ENCODE measurements at regions not wholly inside any gene's neighbourhood (a gene's known extent, or its start where the extent isn't known, plus 50 kb on each side); places are given as distances from the start of the nearest gene placed in this dataset.
A peak's percentile ranks its signal among the peaks of the same experiment; 100 is the strongest.

DNA sequence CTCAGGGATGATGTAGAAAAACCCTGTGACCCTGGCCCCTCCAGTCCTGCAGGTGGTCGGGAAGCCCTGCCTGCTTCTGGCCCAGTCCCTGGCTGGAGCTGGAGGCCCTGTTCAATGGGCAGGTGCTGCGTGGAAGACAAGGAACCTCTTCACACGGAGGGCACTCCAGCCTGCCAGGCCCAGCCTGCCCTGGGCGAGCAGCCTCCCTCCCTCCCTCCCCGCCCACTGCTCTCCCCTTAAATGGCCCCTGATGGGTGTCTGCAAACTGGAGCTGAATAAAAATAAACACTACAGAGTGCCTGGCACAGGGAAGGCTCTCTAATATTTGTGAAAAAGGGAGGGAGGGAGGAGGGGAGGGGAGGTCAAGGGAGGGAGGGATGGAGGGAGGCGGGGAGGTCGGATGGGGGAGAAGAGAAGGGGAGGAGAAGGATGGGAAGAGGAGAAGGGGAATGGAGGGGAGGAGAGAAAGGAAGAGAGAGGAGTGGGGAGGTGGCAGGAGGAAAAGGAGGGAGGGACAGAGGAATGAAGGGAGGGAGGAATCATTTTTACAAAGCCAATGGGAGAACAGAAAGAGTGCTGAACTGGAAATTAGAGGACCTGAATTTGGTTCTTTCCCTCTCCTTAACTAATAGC lies 222.8 kb upstream of the TNRC6C start:
- TF ChIP-seq, protein P1, sequence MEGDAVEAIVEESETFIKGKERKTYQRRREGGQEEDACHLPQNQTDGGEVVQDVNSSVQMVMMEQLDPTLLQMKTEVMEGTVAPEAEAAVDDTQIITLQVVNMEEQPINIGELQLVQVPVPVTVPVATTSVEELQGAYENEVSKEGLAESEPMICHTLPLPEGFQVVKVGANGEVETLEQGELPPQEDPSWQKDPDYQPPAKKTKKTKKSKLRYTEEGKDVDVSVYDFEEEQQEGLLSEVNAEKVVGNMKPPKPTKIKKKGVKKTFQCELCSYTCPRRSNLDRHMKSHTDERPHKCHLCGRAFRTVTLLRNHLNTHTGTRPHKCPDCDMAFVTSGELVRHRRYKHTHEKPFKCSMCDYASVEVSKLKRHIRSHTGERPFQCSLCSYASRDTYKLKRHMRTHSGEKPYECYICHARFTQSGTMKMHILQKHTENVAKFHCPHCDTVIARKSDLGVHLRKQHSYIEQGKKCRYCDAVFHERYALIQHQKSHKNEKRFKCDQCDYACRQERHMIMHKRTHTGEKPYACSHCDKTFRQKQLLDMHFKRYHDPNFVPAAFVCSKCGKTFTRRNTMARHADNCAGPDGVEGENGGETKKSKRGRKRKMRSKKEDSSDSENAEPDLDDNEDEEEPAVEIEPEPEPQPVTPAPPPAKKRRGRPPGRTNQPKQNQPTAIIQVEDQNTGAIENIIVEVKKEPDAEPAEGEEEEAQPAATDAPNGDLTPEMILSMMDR (IDR thresholded peaks at IDR 0.05; ENCODE audit: extremely low read depth, low read depth, low read length), result no peak
- no peaks in the 10 kb centered on the region for H4K20me1 ChIP-seq (ENCODE audit: insufficient read depth, low read length)
- peak overlapping the region; percentile 32 for H3K4me2 ChIP-seq (ENCODE audit: insufficient read depth, low read length)
- H3K36me3 ChIP-seq (ENCODE audit: insufficient read depth, low read length), result no peaks in the 10 kb centered on the region
- H3K4me1 ChIP-seq (ENCODE audit: insufficient read depth, low read length), result no peaks in the 10 kb centered on the region
- no peaks in the 10 kb centered on the region for H3K79me2 ChIP-seq (ENCODE audit: insufficient read depth, low read length)
- H3K27me3 ChIP-seq (ENCODE audit: insufficient read depth, low read length), result peaks cover 45% of the 10 kb centered on the region
- peaks cover 5% of the 10 kb centered on the region for H3K9me3 ChIP-seq (ENCODE audit: low read depth, low read length)
- DNase-seq (ENCODE audit: insufficient read length, low spot score, missing footprints), result no peak
- no peak overlapping the region for H2AFZ ChIP-seq (ENCODE audit: low read length)
- H3K4me3 ChIP-seq (ENCODE audit: insufficient read depth, low read length), result no peak overlapping the region
- H3K27ac ChIP-seq (ENCODE audit: low read depth, low read length), result no peak overlapping the region

DNA sequence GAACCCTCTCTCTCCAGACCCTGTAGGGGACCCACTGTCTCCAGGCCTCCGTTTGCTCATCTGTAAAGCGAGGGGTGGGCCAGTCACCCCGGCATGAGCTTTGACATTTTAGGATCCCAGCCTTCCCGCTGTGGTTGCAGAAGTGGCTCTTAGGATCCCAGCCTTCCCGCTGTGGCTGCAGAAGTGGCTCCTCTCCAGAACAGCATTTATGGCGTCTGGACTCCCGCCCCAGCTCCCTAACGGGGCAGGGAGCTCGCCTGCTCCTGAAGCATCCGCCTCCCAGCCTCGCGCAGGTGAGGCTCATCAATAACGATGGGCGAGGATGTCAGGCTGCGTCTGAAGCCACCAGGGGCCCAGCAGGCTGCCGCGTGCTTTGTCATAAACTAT lies 222.3 kb upstream of the TNRC6C start:
- H3K4me1 ChIP-seq (ENCODE audit: insufficient read depth, low read length), result no peaks in the 10 kb centered on the region
- H3K27me3 ChIP-seq (ENCODE audit: insufficient read depth, low read length), result peaks cover 45% of the 10 kb centered on the region
- no peaks in the 10 kb centered on the region for H3K36me3 ChIP-seq (ENCODE audit: insufficient read depth, low read length)
- H3K79me2 ChIP-seq (ENCODE audit: insufficient read depth, low read length), result no peaks in the 10 kb centered on the region
- H4K20me1 ChIP-seq (ENCODE audit: insufficient read depth, low read length), result no peaks in the 10 kb centered on the region
- no peak for DNase-seq (ENCODE audit: insufficient read length, low spot score, missing footprints)
- no peak overlapping the region for H3K4me3 ChIP-seq (ENCODE audit: insufficient read depth, low read length)
- H3K27ac ChIP-seq (ENCODE audit: low read depth, low read length), result no peak overlapping the region
- H3K9me3 ChIP-seq (ENCODE audit: low read depth, low read length), result peaks cover 5% of the 10 kb centered on the region
- TF ChIP-seq, protein P1 (IDR thresholded peaks at IDR 0.05; ENCODE audit: extremely low read depth, low read depth, low read length), result no peak
- no peak overlapping the region for H2AFZ ChIP-seq (ENCODE audit: low read length)
- H3K4me2 ChIP-seq (ENCODE audit: insufficient read depth, low read length), result peak overlapping the region; percentile 32

DNA sequence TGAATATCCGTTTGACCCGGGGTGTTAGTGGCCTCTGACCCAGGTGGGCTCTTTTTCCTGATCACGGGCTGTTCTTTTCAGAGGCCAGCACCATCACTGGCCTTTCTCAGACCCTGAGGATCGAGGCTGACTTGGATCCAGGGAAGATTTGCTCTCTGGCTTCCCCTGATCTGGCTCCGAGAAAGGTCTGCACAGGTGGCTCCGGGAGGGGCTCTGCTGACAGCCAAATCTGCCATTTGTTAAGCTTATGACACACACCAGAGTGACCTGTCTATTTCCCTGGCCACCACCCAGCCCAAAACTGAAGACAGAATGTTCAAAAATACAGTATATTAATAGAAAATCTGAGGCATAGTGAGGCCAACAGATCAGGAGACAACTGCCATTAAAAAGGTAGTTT lies 221.8 kb upstream of the TNRC6C start:
- H3K79me2 ChIP-seq (ENCODE audit: insufficient read depth, low read length), result no peaks in the 10 kb centered on the region
- H4K20me1 ChIP-seq (ENCODE audit: insufficient read depth, low read length), result no peaks in the 10 kb centered on the region
- no peaks in the 10 kb centered on the region for H3K4me1 ChIP-seq (ENCODE audit: insufficient read depth, low read length)
- TF ChIP-seq, protein P1 (IDR thresholded peaks at IDR 0.05; ENCODE audit: extremely low read depth, low read depth, low read length), result no peak
- no peak overlapping the region for H3K4me3 ChIP-seq (ENCODE audit: insufficient read depth, low read length)
- no peak overlapping the region for H3K27ac ChIP-seq (ENCODE audit: low read depth, low read length)
- H3K9me3 ChIP-seq (ENCODE audit: low read depth, low read length), result peaks cover 5% of the 10 kb centered on the region
- DNase-seq (ENCODE audit: insufficient read length, low spot score, missing footprints), result no peak
- H3K36me3 ChIP-seq (ENCODE audit: insufficient read depth, low read length), result no peaks in the 10 kb centered on the region
- no peak overlapping the region for H3K4me2 ChIP-seq (ENCODE audit: insufficient read depth, low read length)
- peaks cover 45% of the 10 kb centered on the region for H3K27me3 ChIP-seq (ENCODE audit: insufficient read depth, low read length)
- no peak overlapping the region for H2AFZ ChIP-seq (ENCODE audit: low read length)

DNA sequence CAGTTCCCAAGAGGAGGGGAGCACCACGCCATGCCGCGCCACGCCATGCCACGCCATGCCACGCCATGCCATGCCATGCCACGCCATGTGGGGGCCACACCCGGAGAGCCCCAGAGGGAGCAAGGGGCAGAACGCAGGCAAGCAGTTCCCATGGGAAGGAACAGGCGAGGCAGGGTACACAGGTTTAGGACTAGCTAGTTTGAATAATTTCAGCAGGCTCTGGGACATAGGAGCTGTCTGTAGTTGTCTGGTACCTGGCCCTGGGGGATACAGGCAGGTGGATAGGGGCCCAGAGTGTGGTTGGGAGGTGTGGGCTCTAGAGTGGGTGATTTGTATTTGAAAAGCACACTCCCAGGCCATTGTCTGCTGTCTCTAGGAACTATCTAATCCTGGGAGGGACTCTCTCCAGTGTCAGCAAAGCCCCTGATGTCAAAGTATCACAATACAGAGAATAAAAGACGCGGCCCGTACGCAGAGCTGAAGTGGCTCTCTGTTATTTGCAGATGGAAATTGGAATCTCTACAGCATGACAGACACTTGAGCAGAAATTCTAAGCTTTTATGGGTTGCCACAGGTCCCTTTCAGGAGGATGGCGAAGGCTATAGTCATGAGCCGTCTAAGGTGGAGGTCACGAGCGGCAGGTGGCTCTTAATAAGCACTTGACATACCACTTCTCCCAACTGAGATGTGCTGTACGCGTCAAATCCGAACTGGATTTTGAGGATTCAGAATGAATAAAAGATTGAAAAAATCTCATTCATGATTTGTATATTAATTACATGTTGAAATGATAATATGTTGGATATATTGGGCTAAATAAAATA lies 220.8 kb upstream of the TNRC6C start:
- Histone ChIP-seq H3K79me2 (ENCODE audit: insufficient read depth, low read length) (no peaks in the 10 kb centered on the region), H3K27me3 (ENCODE audit: insufficient read depth, low read length) (peaks cover 53% of the 10 kb centered on the region), H2AFZ (ENCODE audit: low read length) (no peak overlapping the region), H3K4me3 (ENCODE audit: insufficient read depth, low read length) (no peak overlapping the region), H4K20me1 (ENCODE audit: insufficient read depth, low read length) (no peaks in the 10 kb centered on the region), H3K4me1 (ENCODE audit: insufficient read depth, low read length) (no peaks in the 10 kb centered on the region), H3K4me2 (ENCODE audit: insufficient read depth, low read length) (no peak overlapping the region), H3K9me3 (ENCODE audit: low read depth, low read length) (peaks cover 5% of the 10 kb centered on the region), H3K36me3 (ENCODE audit: insufficient read depth, low read length) (no peaks in the 10 kb centered on the region), H3K27ac (ENCODE audit: low read depth, low read length) (no peak overlapping the region)
- DNase-seq (ENCODE audit: insufficient read length, low spot score, missing footprints), result no peak
- TF ChIP-seq, protein P1 (IDR thresholded peaks at IDR 0.05; ENCODE audit: extremely low read depth, low read depth, low read length), result no peak
